ENCODE measurements at regions not wholly inside any gene's neighbourhood (a gene's known extent, or its start where the extent isn't known, plus 50 kb on each side); places are given as distances from the start of the nearest gene placed in this dataset.

DNA sequence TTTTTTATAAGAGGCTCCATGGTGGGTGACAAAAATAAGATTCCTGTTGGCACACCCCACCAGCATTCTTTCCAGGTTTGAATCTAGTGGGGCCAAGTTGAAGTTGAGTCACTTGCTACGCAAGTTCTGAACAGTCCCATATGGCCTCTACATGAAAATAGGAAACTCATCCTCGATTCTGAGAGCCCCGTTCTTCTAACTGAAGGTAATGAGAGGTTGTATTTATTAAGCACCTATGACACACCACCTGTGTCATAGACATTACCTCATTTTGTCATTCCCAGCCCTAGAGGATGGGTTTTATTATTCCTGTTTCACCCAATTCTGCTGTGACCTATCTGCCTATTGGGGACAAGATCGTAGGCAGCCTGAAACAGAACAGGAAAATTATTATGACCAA lies 131.7 kb downstream of the ACTL7B start:
- TF ChIP-seq, protein P1, sequence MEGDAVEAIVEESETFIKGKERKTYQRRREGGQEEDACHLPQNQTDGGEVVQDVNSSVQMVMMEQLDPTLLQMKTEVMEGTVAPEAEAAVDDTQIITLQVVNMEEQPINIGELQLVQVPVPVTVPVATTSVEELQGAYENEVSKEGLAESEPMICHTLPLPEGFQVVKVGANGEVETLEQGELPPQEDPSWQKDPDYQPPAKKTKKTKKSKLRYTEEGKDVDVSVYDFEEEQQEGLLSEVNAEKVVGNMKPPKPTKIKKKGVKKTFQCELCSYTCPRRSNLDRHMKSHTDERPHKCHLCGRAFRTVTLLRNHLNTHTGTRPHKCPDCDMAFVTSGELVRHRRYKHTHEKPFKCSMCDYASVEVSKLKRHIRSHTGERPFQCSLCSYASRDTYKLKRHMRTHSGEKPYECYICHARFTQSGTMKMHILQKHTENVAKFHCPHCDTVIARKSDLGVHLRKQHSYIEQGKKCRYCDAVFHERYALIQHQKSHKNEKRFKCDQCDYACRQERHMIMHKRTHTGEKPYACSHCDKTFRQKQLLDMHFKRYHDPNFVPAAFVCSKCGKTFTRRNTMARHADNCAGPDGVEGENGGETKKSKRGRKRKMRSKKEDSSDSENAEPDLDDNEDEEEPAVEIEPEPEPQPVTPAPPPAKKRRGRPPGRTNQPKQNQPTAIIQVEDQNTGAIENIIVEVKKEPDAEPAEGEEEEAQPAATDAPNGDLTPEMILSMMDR (IDR thresholded peaks at IDR 0.05): no peak
- TF ChIP-seq ZFX (IDR thresholded peaks at IDR 0.05; ENCODE audit: borderline replicate concordance): no peak

Measured in 22Rv1 (cell line).